K562 (cell line): ENCODE measurements at regions not wholly inside any gene's neighbourhood (a gene's known extent, or its start where the extent isn't known, plus 50 kb on each side); places are given as distances from the start of the nearest gene placed in this dataset.

ENCODE experiments used
- ATAC-seq: fragments of 200-7000 bp; cut with Tn5 transposase; 3 replicates; pipeline ENCODE4 v1.9.1; 2020; ENCODE audit warnings: moderate library complexity
- BruUV-seq: library from RNA; stranded (reverse); fragments of 400-500 nt; replicated peaks from 2 replicates; lab custom pipeline; 2021; lab: Mats Ljungman, UMichigan
- CTCF ChIA-PET: fragments of 300-600 bp; formaldehyde crosslinking; extraction: SDS; loops from one replicate; lab custom pipeline; 2021; ENCODE audit warnings: low intra/inter-chr PET ratio; lab: Yijun Ruan, JAX
- POLR2A ChIA-PET: fragments of 300-600, 350-650 bp; sonication (Branson Sonifier 250); formaldehyde crosslinking; extraction: SDS; loops from one replicate; lab custom pipeline; 2021; ENCODE audit warnings: antibody characterized with exemption, inconsistent platforms; lab: Yijun Ruan, JAX
- DNase-seq, 4 experiments: peaks; one replicate each; pipeline versions ENCODE4 v3.0.0 to v3.0.0-alpha.2; 2011 to 2018; ENCODE audit warnings: low spot score in 3 of 4, mixed read lengths in 3 of 4; ENCODE audit errors: extremely low read depth in 1 of 4
- FAIRE-seq: peaks from 2 replicates; lab custom pipeline; 2011; peaks lifted over from hg19 to GRCh38; lab: Jason Lieb, UNC
- H2AFZ ChIP-seq: 2 replicates; pipeline ENCODE4 v1.6.0; 2011; ENCODE audit warnings: low read depth, low read length, control low read depth, inconsistent platforms
- H3K27ac ChIP-seq: fragments of 200-600 bp; 3 replicates; pipeline ENCODE4 v1.8.0; 2011; ENCODE audit warnings: low read depth, mild to moderate bottlenecking, control low read depth, inconsistent platforms, low read length, moderate library complexity, mixed read lengths; ENCODE audit errors: extremely low read depth
- H3K27me3 ChIP-seq, 2 experiments: fragments of 300-600 bp in 1 of 2; 2 replicates in 1 of 2; 3 replicates in 1 of 2; pipeline versions ENCODE4 v1.6.0 to v1.8.0; 2011; ENCODE audit warnings: inconsistent platforms in 2 of 2, low read length in 2 of 2, mild to moderate bottlenecking in 1 of 2, mixed read lengths in 1 of 2, moderate library complexity in 1 of 2; ENCODE audit not compliant: control insufficient read depth in 2 of 2, insufficient read depth in 2 of 2
- H3K36me3 ChIP-seq: fragments of 300-600 bp; 3 replicates; pipeline ENCODE4 v1.8.0; 2011; ENCODE audit warnings: mild to moderate bottlenecking, low read length, inconsistent platforms; ENCODE audit not compliant: control insufficient read depth, insufficient read depth
- H3K4me1 ChIP-seq, 2 experiments: fragments of 200-600 bp in 1 of 2; replicated peaks in 1 of 2; 2 replicates in 1 of 2; 3 replicates in 1 of 2; pipeline versions ENCODE4 v1.5.1 to v1.8.0; 2011; ENCODE audit warnings: inconsistent platforms in 2 of 2, low read length in 2 of 2, mild to moderate bottlenecking in 1 of 2, mixed read lengths in 1 of 2, moderate library complexity in 1 of 2; ENCODE audit not compliant: control insufficient read depth in 2 of 2, insufficient read depth in 2 of 2
- H3K4me2 ChIP-seq: 2 replicates; pipeline ENCODE4 v1.6.1; 2011; ENCODE audit warnings: low read length, control low read depth, inconsistent platforms, mixed read lengths; ENCODE audit not compliant: insufficient read depth
- H3K4me3 ChIP-seq: fragments of 200-600 bp; sonication (generic), shearing (Covaris generic); 2 replicates; pipeline ENCODE4 v1.5.1; 2016; ENCODE audit warnings: control low read depth, inconsistent platforms
- H3K79me2 ChIP-seq: fragments of 200-600 bp; 3 replicates; pipeline ENCODE4 v1.8.0; 2011; ENCODE audit warnings: low read length, inconsistent platforms; ENCODE audit not compliant: control insufficient read depth, insufficient read depth
- H3K9ac ChIP-seq, 2 experiments: 2 replicates each; pipeline versions ENCODE4 v1.6.0 to v1.6.1; 2011; ENCODE audit warnings: low read depth in 2 of 2, low read length in 2 of 2, control low read depth in 1 of 2, inconsistent platforms in 1 of 2, mild to moderate bottlenecking in 1 of 2, mixed read lengths in 1 of 2; ENCODE audit not compliant: insufficient read depth in 1 of 2
- H3K9me1 ChIP-seq: one replicate; pipeline ENCODE4 v1.6.0; 2011; ENCODE audit warnings: inconsistent platforms, mild to moderate bottlenecking, low read length, moderate library complexity; ENCODE audit not compliant: control insufficient read depth, insufficient read depth
- H3K9me3 ChIP-seq: replicated peaks from 2 replicates; pipeline ENCODE4 v1.5.1; 2011; ENCODE audit warnings: low read depth, low read length, inconsistent platforms; ENCODE audit not compliant: control insufficient read depth, insufficient read depth
- H4K20me1 ChIP-seq: replicated peaks from 2 replicates; pipeline ENCODE4 v1.6.1; 2011; ENCODE audit warnings: low read length, inconsistent platforms, mixed read lengths; ENCODE audit not compliant: control insufficient read depth, insufficient read depth
- CEBPB ChIP-seq: fragments of 450-650 bp; IDR thresholded peaks from 2 replicates; pipeline ENCODE4 v1.6.1; 2016; ENCODE audit warnings: missing genetic modification characterization, missing compliant biosample characterization
- HDAC8 ChIP-seq: fragments of 450-650 bp; IDR thresholded peaks from 2 replicates; pipeline ENCODE4 v1.6.1; 2016; ENCODE audit warnings: mild to moderate bottlenecking, missing genetic modification characterization, moderate library complexity, missing compliant biosample characterization
- MYC ChIP-seq, 2 experiments: fragments of 250-450 bp in 1 of 2; sonication (Bioruptor Pico) in 1 of 2; IDR thresholded peaks; 2 replicates each; pipeline versions ENCODE4 v1.5.1 to v1.6.1; 2012 to 2021; ENCODE audit warnings: low read depth in 2 of 2, borderline replicate concordance in 1 of 2, improper control_type of control experiment in 1 of 2, low read length in 1 of 2, mild to moderate bottlenecking in 1 of 2, moderate library complexity in 1 of 2
- SMAD4 ChIP-seq: fragments of 250-450 bp; sonication (Bioruptor Pico); conservative IDR thresholded peaks from 2 replicates; pipeline ENCODE4 v1.8.0; 2021; ENCODE audit warnings: inconsistent platforms, mild to moderate bottlenecking, moderate library complexity
- TAF7 ChIP-seq: fragments of 450-650 bp; IDR thresholded peaks from 2 replicates; pipeline ENCODE4 v1.6.1; 2016; ENCODE audit warnings: missing genetic modification characterization, missing compliant biosample characterization
- ZBTB1 ChIP-seq: sonication (generic); formaldehyde crosslinking; IDR thresholded peaks from 2 replicates; pipeline ENCODE4 v1.8.1; 2023; ENCODE audit warnings: missing genetic modification reagents, low read depth, mild to moderate bottlenecking, borderline replicate concordance
- ZNF318 ChIP-seq, 2 experiments: fragments of 450-650 bp; IDR thresholded peaks; 2 replicates each; pipeline ENCODE4 v1.6.1; 2016; ENCODE audit warnings: mild to moderate bottlenecking in 2 of 2, borderline replicate concordance in 1 of 2, low read depth in 1 of 2, moderate library complexity in 1 of 2
- ZNF785 ChIP-seq: fragments of 250-450 bp; sonication (Bioruptor Pico); IDR thresholded peaks from 2 replicates; pipeline ENCODE4 v1.4.0; 2020; ENCODE audit warnings: mild to moderate bottlenecking
- WGBS: fragments of 100-300 bp; shearing (Covaris generic); methylation state at CpG from one replicate; pipeline ENCODE4 v1.1.6; 2016; ENCODE audit warnings: low coverage, mixed read lengths; ENCODE audit not compliant: insufficient coverage; ENCODE audit errors: missing lambda C conversion rate; 5-methylcytosine and 5-hydroxymethylcytosine counted together
- in situ Hi-C: fragments of 300-500 bp; cut with MboI; formaldehyde crosslinking; loops from 4 replicates; pipeline ENCODE4 v1.15.0; 2018; ENCODE audit warnings: inconsistent platforms, mixed read lengths
- intact Hi-C: fragments of 100-400 bp; cut with micrococcal nuclease; formaldehyde crosslinking; loops from 2 replicates; pipeline ENCODE4 v1.14.2; 2022

GRCh38 chr4:123767806-123768205 lies 371.2 kb downstream of the SPRY1 start:
- intact Hi-C loops (no loop called here), in situ Hi-C loops (no loop called here)
- H3K4me2 ChIP-seq: no peak overlapping the region
- FAIRE-seq (no peak), ATAC-seq (no peak), DNase-seq (no peak)
- no peaks in the 10 kb centered on the region for H3K9me3 ChIP-seq
- ChIA-PET CTCF (no interaction called here), POLR2A (no interaction called here)
- no peaks in the 10 kb centered on the region; a peak in 1 of 5 replicates for H3K27me3 ChIP-seq
- H3K79me2 ChIP-seq: no peaks in the 10 kb centered on the region
- H2AFZ ChIP-seq: no peak overlapping the region
- no peaks in the 10 kb centered on the region for H4K20me1 ChIP-seq
- no peaks in the 10 kb centered on the region for H3K36me3 ChIP-seq
- H3K4me3 ChIP-seq: no peak overlapping the region
- TF ChIP-seq HDAC8 (no peak), SMAD4 (CRISPR knock-in tag) (no peak), TAF7 (tag) (no peak), ZNF318 (IDR thresholded peaks at IDR 0.05; ENCODE audit: borderline replicate concordance in 1 of 2, low read depth in 1 of 2) (no peak), CEBPB (tag) (no peak), ZBTB1 (CRISPR knock-in tag) (no peak), ZNF785 (CRISPR knock-in tag) (no peak), MYC (IDR thresholded peaks at IDR 0.05; ENCODE audit: low read depth, low read length) (no peak), MYC (CRISPR knock-in tag; IDR thresholded peaks at IDR 0.05; ENCODE audit: borderline replicate concordance, low read depth) (no peak)
- 0% methylated on average over 2 of the region's 2 CpGs for WGBS
- H3K9me1 ChIP-seq: no peaks in the 10 kb centered on the region
- no TSS peak for BruUV-seq
- H3K9ac ChIP-seq: no peak overlapping the region
- H3K27ac ChIP-seq: no peak overlapping the region
- H3K4me1 ChIP-seq: no peaks in the 10 kb centered on the region
